NT2/D1 (cell line): ENCODE measurements at regions not wholly inside any gene's neighbourhood (a gene's known extent, or its start where the extent isn't known, plus 50 kb on each side); places are given as distances from the start of the nearest gene placed in this dataset.

Experiments used
- SUZ12 ChIP-seq: IDR thresholded peaks from 2 replicates; pipeline ENCODE4 v1.6.1; 2011; ENCODE audit not compliant: insufficient read length, insufficient read depth; ENCODE audit errors: extremely low read depth
- YY1 ChIP-seq: IDR thresholded peaks from 2 replicates; pipeline ENCODE4 v1.6.1; 2011; ENCODE audit not compliant: insufficient read length, insufficient read depth

DNA sequence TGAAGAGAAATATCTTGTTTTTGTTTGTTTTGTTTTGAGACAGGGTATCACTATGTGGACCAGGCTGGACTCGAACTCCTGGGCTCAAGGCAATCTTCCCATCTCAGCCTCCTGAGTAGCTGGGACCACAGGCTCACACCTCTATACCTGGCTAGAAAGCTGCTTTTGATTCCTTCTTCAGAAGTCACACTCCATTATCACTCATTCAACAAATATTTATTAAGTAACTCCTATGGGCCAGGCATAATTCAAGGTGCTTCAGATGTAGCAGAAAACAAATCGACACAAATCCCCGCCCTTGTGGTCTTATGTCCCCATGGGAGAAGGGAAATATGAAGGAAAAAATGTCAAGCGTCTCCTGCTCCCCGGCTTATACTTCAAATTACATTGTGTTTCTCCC lies 72.6 kb upstream of the DHX15 start:
- TF ChIP-seq SUZ12, result no peak
- no peak for TF ChIP-seq YY1
